ENCODE measurements at regions not wholly inside any gene's neighbourhood (a gene's known extent, or its start where the extent isn't known, plus 50 kb on each side); places are given as distances from the start of the nearest gene placed in this dataset.
A peak's percentile ranks its signal among the peaks of the same experiment; 100 is the strongest.
"Not testable (repeated sequence)": the region's sequence is repeated elsewhere in the genome, so short reads cannot be mapped to it uniquely, and the experiment has no call there.

DNA sequence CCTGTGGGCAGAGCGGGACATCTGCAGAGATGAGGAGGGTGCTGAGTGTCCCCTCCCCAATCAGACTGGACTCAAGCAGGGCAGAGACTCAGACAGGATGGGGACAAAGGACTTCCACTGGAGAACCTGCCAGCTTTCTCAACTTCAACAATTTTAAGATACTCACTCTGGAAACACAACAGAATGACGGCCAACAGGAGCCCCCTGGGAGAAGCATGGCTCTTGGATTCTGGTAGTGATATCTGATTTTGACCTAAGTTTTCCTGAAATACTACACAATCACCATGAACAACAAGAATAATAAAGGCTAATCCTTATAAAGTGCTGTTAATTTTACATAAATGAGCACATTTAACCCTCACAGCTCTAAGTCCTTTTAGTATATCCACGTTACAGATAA lies 83.5 kb upstream of the PLEKHG1 start:
- DNase-seq (ENCODE audit: extremely low spot score), result peak; percentile 62
- Histone ChIP-seq H3K4me3 (no peak overlapping the region), H3K36me3 (no peaks in the 10 kb centered on the region), H3K4me1 (no peaks in the 10 kb centered on the region), H3K27ac (replicated peaks in 1 of 4) (no peak overlapping the region), H3K27me3 (no peaks in the 10 kb centered on the region), H3K9me3 (no peaks in the 10 kb centered on the region)
- TF ChIP-seq POLR2AphosphoS5 (IDR thresholded peaks at IDR 0.05) (no peak), EP300 (IDR thresholded peaks at IDR 0.05) (no peak), POLR2A (IDR thresholded peaks at IDR 0.05; ENCODE audit: low read depth) (no peak)
- TF ChIP-seq, protein P1, sequence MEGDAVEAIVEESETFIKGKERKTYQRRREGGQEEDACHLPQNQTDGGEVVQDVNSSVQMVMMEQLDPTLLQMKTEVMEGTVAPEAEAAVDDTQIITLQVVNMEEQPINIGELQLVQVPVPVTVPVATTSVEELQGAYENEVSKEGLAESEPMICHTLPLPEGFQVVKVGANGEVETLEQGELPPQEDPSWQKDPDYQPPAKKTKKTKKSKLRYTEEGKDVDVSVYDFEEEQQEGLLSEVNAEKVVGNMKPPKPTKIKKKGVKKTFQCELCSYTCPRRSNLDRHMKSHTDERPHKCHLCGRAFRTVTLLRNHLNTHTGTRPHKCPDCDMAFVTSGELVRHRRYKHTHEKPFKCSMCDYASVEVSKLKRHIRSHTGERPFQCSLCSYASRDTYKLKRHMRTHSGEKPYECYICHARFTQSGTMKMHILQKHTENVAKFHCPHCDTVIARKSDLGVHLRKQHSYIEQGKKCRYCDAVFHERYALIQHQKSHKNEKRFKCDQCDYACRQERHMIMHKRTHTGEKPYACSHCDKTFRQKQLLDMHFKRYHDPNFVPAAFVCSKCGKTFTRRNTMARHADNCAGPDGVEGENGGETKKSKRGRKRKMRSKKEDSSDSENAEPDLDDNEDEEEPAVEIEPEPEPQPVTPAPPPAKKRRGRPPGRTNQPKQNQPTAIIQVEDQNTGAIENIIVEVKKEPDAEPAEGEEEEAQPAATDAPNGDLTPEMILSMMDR (IDR thresholded peaks at IDR 0.05), result no peak
- WGBS, result 89% methylated on average over 3 of the region's 3 CpGs
- intact Hi-C loops (cut with DNase I), result no loop called here

GRCh38 chr6:150517175-150517574 lies 82.5 kb upstream of the PLEKHG1 start:
- Histone ChIP-seq H3K27me3 (no peaks in the 10 kb centered on the region), H3K9me3 (no peaks in the 10 kb centered on the region), H3K36me3 (no peaks in the 10 kb centered on the region), H3K4me3 (no peak overlapping the region), H3K4me1 (no peaks in the 10 kb centered on the region), H3K27ac (replicated peaks in 1 of 4) (no peak overlapping the region)
- DNase-seq (ENCODE audit: extremely low spot score), result peak; percentile 64
- TF ChIP-seq EP300 (IDR thresholded peaks at IDR 0.05) (no peak), POLR2AphosphoS5 (IDR thresholded peaks at IDR 0.05) (no peak), POLR2A (IDR thresholded peaks at IDR 0.05; ENCODE audit: low read depth) (no peak)
- TF ChIP-seq, protein P1 (IDR thresholded peaks at IDR 0.05), result no peak
- WGBS, result 91% methylated on average over 3 of the region's 3 CpGs
- intact Hi-C loops (cut with DNase I), result no loop called here

DNA sequence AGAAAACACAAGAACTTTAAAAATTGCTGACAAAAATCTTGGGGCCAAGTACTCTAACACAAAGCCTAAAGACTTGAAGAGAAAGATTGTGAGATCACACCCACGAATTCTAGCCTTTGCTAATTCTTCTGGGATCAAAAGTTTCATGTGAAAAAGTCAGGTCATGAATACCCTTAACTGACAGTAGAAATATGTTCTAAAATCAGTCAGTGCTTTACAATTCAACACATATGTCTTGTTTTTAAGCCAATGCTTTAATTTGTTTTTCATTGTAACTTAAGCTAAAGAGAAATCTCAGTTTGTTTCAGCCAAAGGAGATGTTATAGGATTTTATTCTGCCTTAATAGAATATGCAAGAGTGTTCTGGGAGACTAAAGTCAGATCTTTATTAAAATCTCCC lies 78.2 kb upstream of the PLEKHG1 start:
- H3K9me3 ChIP-seq, result no peaks in the 10 kb centered on the region
- H3K27me3 ChIP-seq, result no peaks in the 10 kb centered on the region
- no peak for DNase-seq (ENCODE audit: extremely low spot score)
- intact Hi-C loops (cut with DNase I), result no loop called here
- no peak overlapping the region for H3K4me3 ChIP-seq
- TF ChIP-seq POLR2A (IDR thresholded peaks at IDR 0.05; ENCODE audit: low read depth) (no peak), POLR2AphosphoS5 (IDR thresholded peaks at IDR 0.05) (no peak), EP300 (IDR thresholded peaks at IDR 0.05) (no peak)
- TF ChIP-seq, protein P1 (IDR thresholded peaks at IDR 0.05), result no peak
- 90% methylated on average over 1 of the region's 1 CpG for WGBS
- H3K36me3 ChIP-seq, result no peaks in the 10 kb centered on the region
- H3K4me1 ChIP-seq, result no peaks in the 10 kb centered on the region
- no peak overlapping the region for H3K27ac ChIP-seq (replicated peaks in 1 of 4)

DNA sequence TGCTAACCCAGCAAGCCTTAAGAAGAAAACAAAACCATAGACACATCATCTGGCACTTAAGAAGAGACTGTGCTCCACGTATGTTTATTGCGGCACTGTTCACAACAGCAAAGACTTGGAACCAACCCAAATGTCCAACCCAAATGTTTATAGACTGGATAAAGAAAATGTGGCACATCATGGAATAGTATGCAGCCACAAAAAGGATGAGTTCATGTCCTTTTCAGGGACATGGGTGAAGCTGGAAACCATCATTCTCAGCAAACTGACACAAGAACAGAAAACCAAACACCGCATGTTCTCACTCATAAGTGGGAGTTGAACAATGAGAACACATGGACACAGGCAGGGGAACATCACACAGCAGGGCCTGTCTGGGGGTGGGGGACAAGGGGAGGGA lies 76.5 kb upstream of the PLEKHG1 start:
- H3K27ac ChIP-seq (replicated peaks in 1 of 4); H3K27me3 ChIP-seq; H3K36me3 ChIP-seq; H3K9me3 ChIP-seq; intact Hi-C loops (cut with DNase I); H3K4me3 ChIP-seq: not testable (repeated sequence)
- H3K4me1 ChIP-seq, result peaks cover 0 to 13% (median 11%) of the 10 kb centered on the region in 4 donors
- peak; percentile 57 for DNase-seq (ENCODE audit: extremely low spot score)
- WGBS, result 100% methylated on average over 3 of the region's 3 CpGs

DNA sequence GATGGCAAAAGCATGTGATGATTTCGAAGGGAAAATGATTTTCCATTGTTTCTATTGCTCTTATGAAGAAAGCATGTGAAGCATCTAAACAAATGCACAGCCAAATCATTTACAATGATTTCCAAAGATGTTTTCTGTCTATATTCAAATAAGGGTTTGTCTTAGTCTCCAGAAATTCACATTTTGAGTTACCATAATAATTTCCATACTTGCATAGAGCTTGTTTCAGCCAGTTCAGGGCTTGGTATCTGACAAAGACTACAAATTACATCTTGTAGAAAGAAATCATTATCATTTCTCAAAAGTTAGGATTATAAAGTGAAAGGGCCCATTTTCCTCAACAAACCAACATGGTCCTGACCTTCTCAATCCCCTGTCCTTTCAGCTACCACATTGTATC lies 74.4 kb upstream of the PLEKHG1 start:
- peaks cover 3 to 23% (median 22%) of the 10 kb centered on the region in 4 donors for H3K4me1 ChIP-seq
- no peak for DNase-seq (ENCODE audit: extremely low spot score)
- no peak for TF ChIP-seq POLR2A (IDR thresholded peaks at IDR 0.05; ENCODE audit: low read depth)
- no peak for TF ChIP-seq POLR2AphosphoS5 (IDR thresholded peaks at IDR 0.05)
- no peak for TF ChIP-seq EP300 (IDR thresholded peaks at IDR 0.05)
- TF ChIP-seq, protein P1 (IDR thresholded peaks at IDR 0.05), result no peak
- no peak overlapping the region for H3K27ac ChIP-seq (replicated peaks in 1 of 4)
- H3K9me3 ChIP-seq, result no peaks in the 10 kb centered on the region
- H3K27me3 ChIP-seq, result no peaks in the 10 kb centered on the region
- 92% methylated on average over 1 of the region's 1 CpG for WGBS
- intact Hi-C loops (cut with DNase I), result no loop called here
- no peaks in the 10 kb centered on the region for H3K36me3 ChIP-seq
- H3K4me3 ChIP-seq, result no peak overlapping the region

Data from esophagus muscularis mucosa (tissue), 4 donors.